ENCODE measurements at regions not wholly inside any gene's neighbourhood (a gene's known extent, or its start where the extent isn't known, plus 50 kb on each side); places are given as distances from the start of the nearest gene placed in this dataset.

- H3K27me3 ChIP-seq (ENCODE audit: insufficient read depth, low read length) = peaks cover 3% of the 10 kb centered on the region
- H3K4me3 ChIP-seq (ENCODE audit: insufficient read depth, low read length) = no peak overlapping the region
- no peak overlapping the region for H2AFZ ChIP-seq (ENCODE audit: low read length)
- DNase-seq (ENCODE audit: insufficient read length, low spot score, missing footprints) = no peak
- no peak overlapping the region for H3K4me2 ChIP-seq (ENCODE audit: insufficient read depth, low read length)
- no peaks in the 10 kb centered on the region for H3K9me3 ChIP-seq (ENCODE audit: low read depth, low read length)
- H3K36me3 ChIP-seq (ENCODE audit: insufficient read depth, low read length) = no peaks in the 10 kb centered on the region
- H3K4me1 ChIP-seq (ENCODE audit: insufficient read depth, low read length) = no peaks in the 10 kb centered on the region
- TF ChIP-seq, protein P1, sequence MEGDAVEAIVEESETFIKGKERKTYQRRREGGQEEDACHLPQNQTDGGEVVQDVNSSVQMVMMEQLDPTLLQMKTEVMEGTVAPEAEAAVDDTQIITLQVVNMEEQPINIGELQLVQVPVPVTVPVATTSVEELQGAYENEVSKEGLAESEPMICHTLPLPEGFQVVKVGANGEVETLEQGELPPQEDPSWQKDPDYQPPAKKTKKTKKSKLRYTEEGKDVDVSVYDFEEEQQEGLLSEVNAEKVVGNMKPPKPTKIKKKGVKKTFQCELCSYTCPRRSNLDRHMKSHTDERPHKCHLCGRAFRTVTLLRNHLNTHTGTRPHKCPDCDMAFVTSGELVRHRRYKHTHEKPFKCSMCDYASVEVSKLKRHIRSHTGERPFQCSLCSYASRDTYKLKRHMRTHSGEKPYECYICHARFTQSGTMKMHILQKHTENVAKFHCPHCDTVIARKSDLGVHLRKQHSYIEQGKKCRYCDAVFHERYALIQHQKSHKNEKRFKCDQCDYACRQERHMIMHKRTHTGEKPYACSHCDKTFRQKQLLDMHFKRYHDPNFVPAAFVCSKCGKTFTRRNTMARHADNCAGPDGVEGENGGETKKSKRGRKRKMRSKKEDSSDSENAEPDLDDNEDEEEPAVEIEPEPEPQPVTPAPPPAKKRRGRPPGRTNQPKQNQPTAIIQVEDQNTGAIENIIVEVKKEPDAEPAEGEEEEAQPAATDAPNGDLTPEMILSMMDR (IDR thresholded peaks at IDR 0.05; ENCODE audit: extremely low read depth, low read depth, low read length) = no peak
- no peak overlapping the region for H3K27ac ChIP-seq (ENCODE audit: low read depth, low read length)
- no peaks in the 10 kb centered on the region for H3K79me2 ChIP-seq (ENCODE audit: insufficient read depth, low read length)
- no peaks in the 10 kb centered on the region for H4K20me1 ChIP-seq (ENCODE audit: insufficient read depth, low read length)
These were observed 95.4 kb downstream of the KCNE4 start for GRCh38 chr2:223147431-223147830.

DNA sequence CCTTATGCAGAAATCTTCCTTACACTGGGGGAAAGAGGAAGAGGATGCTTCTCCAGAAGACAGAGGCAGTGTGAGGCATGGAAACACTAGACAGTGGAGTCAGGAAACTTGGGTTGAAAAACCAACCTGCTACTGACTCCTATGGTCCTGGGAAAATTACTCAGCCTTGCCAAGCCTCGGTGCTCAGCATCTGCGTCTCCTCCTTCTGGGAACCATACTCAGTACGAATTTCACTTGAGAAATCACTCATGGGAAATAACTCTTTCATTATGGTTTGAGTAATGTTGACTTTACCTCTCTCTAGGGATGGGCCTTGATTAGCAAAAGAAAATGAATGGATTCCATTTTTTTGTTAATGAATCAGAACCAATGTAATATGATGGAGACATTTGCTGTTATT, 96.5 kb downstream of the KCNE4 start:
- Histone ChIP-seq H3K27ac (ENCODE audit: low read depth, low read length) (no peak overlapping the region), H3K27me3 (ENCODE audit: insufficient read depth, low read length) (peaks cover 3% of the 10 kb centered on the region), H3K4me3 (ENCODE audit: insufficient read depth, low read length) (no peak overlapping the region), H3K36me3 (ENCODE audit: insufficient read depth, low read length) (no peaks in the 10 kb centered on the region), H3K79me2 (ENCODE audit: insufficient read depth, low read length) (no peaks in the 10 kb centered on the region), H3K9me3 (ENCODE audit: low read depth, low read length) (no peaks in the 10 kb centered on the region), H4K20me1 (ENCODE audit: insufficient read depth, low read length) (no peaks in the 10 kb centered on the region), H3K4me1 (ENCODE audit: insufficient read depth, low read length) (no peaks in the 10 kb centered on the region), H2AFZ (ENCODE audit: low read length) (no peak overlapping the region), H3K4me2 (ENCODE audit: insufficient read depth, low read length) (no peak overlapping the region)
- no peak for DNase-seq (ENCODE audit: insufficient read length, low spot score, missing footprints)
- TF ChIP-seq, protein P1 (IDR thresholded peaks at IDR 0.05; ENCODE audit: extremely low read depth, low read depth, low read length) = no peak

DNA sequence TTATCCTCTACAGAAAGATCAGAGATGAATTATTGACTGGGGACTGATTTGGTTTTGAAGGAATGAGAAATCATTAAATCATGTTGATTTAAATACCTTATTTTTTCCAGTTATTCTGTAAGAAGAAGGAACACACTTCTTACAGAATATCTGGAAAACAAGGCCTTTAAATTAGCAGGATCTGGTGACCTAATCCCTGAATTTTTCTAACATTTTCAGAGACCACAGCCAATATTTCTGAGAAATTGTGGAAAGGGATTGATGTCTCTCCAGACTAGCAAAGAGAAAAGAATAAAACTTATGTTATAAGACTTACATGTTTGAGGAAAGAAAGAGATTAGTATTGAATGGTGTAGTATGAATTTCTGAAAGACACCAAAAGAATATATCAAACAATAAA, 104.0 kb downstream of the KCNE4 start:
- TF ChIP-seq, protein P1 (IDR thresholded peaks at IDR 0.05; ENCODE audit: extremely low read depth, low read depth, low read length) = no peak
- Histone ChIP-seq H2AFZ (ENCODE audit: low read length) (no peak overlapping the region), H4K20me1 (ENCODE audit: insufficient read depth, low read length) (no peaks in the 10 kb centered on the region), H3K36me3 (ENCODE audit: insufficient read depth, low read length) (no peaks in the 10 kb centered on the region), H3K4me3 (ENCODE audit: insufficient read depth, low read length) (no peak overlapping the region), H3K4me2 (ENCODE audit: insufficient read depth, low read length) (no peak overlapping the region), H3K9me3 (ENCODE audit: low read depth, low read length) (no peaks in the 10 kb centered on the region), H3K4me1 (ENCODE audit: insufficient read depth, low read length) (no peaks in the 10 kb centered on the region), H3K27ac (ENCODE audit: low read depth, low read length) (no peak overlapping the region), H3K27me3 (ENCODE audit: insufficient read depth, low read length) (no peaks in the 10 kb centered on the region), H3K79me2 (ENCODE audit: insufficient read depth, low read length) (no peaks in the 10 kb centered on the region)
- peak; percentile 44 for DNase-seq (ENCODE audit: insufficient read length, low spot score, missing footprints)

DNA sequence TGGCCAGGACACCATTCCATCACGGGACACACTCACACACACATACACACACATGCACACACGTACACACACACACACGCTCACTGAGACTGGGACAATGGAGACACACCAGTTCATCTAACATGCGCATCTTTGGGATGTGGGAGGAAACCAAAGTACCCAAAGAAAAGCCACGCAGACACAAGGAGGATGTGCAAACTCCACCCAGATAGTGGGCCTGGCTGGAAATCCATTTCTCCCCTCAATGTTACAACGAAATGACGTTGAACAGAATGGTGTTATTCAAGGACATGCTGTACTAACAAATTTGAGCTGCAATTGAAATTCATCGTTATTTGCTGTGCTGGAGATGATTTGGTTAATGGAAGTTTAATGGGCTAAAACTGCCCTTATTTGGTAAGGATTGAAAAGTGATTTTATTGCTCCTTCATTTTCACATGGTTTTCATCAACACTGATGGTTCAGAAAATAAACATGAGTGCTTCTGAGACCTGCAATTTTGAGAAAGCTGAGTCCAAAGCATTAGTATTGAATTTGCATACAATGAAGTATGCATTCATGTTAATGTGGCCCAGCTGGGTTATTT, 110.0 kb downstream of the KCNE4 start:
- no peaks in the 10 kb centered on the region for H3K79me2 ChIP-seq (ENCODE audit: insufficient read depth, low read length)
- TF ChIP-seq, protein P1 (IDR thresholded peaks at IDR 0.05; ENCODE audit: extremely low read depth, low read depth, low read length) = no peak
- no peaks in the 10 kb centered on the region for H3K9me3 ChIP-seq (ENCODE audit: low read depth, low read length)
- H2AFZ ChIP-seq (ENCODE audit: low read length) = no peak overlapping the region
- no peak overlapping the region for H3K4me2 ChIP-seq (ENCODE audit: insufficient read depth, low read length)
- H3K27me3 ChIP-seq (ENCODE audit: insufficient read depth, low read length) = no peaks in the 10 kb centered on the region
- no peaks in the 10 kb centered on the region for H3K36me3 ChIP-seq (ENCODE audit: insufficient read depth, low read length)
- no peak overlapping the region for H3K4me3 ChIP-seq (ENCODE audit: insufficient read depth, low read length)
- no peak overlapping the region for H3K27ac ChIP-seq (ENCODE audit: low read depth, low read length)
- no peaks in the 10 kb centered on the region for H4K20me1 ChIP-seq (ENCODE audit: insufficient read depth, low read length)
- H3K4me1 ChIP-seq (ENCODE audit: insufficient read depth, low read length) = no peaks in the 10 kb centered on the region
- peak; percentile 44 for DNase-seq (ENCODE audit: insufficient read length, low spot score, missing footprints)
